Calu3 (cell line): ENCODE measurements at regions not wholly inside any gene's neighbourhood (a gene's known extent, or its start where the extent isn't known, plus 50 kb on each side); places are given as distances from the start of the nearest gene placed in this dataset.

Experiments used
- BruUV-seq: library from RNA; stranded (reverse); fragments of 400-500 nt; replicated peaks from 2 replicates; lab custom pipeline; 2021; lab: Mats Ljungman, UMichigan
- CTCF ChIA-PET: fragments of 300-600 bp; sonication (Branson Sonifier 250); formaldehyde crosslinking; loops from one replicate; lab custom pipeline; 2022; ENCODE audit warnings: antibody characterized with exemption; lab: Charles Lee
- DNase-seq: peaks from one replicate; pipeline ENCODE4 v3.0.0; 2022
- H3K27ac Mint-ChIP-seq: one replicate; pipeline ENCODE4 v1.8.0; 2022; ENCODE audit warnings: mixed read lengths; ENCODE audit not compliant: unreplicated experiment
- H3K27me3 Mint-ChIP-seq: one replicate; pipeline ENCODE4 v1.8.0; 2022; ENCODE audit warnings: mixed read lengths; ENCODE audit not compliant: unreplicated experiment
- H3K36me3 Mint-ChIP-seq: one replicate; pipeline ENCODE4 v1.8.0; 2022; ENCODE audit warnings: mild to moderate bottlenecking, moderate library complexity, mixed read lengths; ENCODE audit not compliant: insufficient read depth, unreplicated experiment
- H3K4me1 Mint-ChIP-seq: one replicate; pipeline ENCODE4 v1.8.0; 2022; ENCODE audit warnings: mild to moderate bottlenecking, low read depth, mixed read lengths; ENCODE audit not compliant: unreplicated experiment
- H3K4me3 Mint-ChIP-seq: one replicate; pipeline ENCODE4 v1.8.0; 2022; ENCODE audit warnings: mild to moderate bottlenecking, low read depth, moderate library complexity, mixed read lengths; ENCODE audit not compliant: unreplicated experiment
- H3K9me3 Mint-ChIP-seq: one replicate; pipeline ENCODE4 v1.8.0; 2022; ENCODE audit warnings: low read depth, mixed read lengths; ENCODE audit not compliant: unreplicated experiment
- intact Hi-C: fragments of 100-400 bp; cut with micrococcal nuclease; formaldehyde crosslinking; loops from one replicate; pipeline ENCODE4 v1.10.0; 2022; ENCODE audit not compliant: unreplicated experiment
- TF ChIP-seq, protein P1 (sequence below): fragments of 200-600 bp; IDR thresholded peaks from one replicate; pipeline ENCODE4 v1.8.0; 2022; ENCODE audit warnings: antibody characterized with exemption; ENCODE audit not compliant: unreplicated experiment

DNA sequence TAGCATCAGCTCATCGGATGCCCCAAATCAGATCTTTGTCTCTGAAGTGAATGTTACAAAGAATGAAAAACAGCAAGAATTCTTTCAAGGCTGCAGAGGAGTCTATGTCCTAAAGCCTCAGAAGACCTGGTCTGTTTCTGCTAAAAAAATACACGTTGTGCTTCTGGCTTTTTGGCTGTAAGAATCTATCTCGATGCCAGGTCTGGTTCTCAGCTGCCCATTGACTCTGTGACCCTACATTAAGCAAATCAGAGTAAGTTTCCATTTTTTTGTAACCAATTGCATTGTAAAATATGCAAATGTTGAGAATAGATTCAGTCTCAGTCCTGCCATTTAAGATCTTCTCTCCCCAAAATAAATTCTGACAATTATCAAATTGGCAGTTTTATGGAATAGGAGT is 705.4 kb downstream of the RFPL4B start:
- intact Hi-C loops, result no loop called here
- H3K27me3 Mint-ChIP-seq, result no peaks in the 10 kb centered on the region
- TF ChIP-seq, protein P1, sequence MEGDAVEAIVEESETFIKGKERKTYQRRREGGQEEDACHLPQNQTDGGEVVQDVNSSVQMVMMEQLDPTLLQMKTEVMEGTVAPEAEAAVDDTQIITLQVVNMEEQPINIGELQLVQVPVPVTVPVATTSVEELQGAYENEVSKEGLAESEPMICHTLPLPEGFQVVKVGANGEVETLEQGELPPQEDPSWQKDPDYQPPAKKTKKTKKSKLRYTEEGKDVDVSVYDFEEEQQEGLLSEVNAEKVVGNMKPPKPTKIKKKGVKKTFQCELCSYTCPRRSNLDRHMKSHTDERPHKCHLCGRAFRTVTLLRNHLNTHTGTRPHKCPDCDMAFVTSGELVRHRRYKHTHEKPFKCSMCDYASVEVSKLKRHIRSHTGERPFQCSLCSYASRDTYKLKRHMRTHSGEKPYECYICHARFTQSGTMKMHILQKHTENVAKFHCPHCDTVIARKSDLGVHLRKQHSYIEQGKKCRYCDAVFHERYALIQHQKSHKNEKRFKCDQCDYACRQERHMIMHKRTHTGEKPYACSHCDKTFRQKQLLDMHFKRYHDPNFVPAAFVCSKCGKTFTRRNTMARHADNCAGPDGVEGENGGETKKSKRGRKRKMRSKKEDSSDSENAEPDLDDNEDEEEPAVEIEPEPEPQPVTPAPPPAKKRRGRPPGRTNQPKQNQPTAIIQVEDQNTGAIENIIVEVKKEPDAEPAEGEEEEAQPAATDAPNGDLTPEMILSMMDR, result no peak
- no peak overlapping the region for H3K27ac Mint-ChIP-seq
- BruUV-seq, result no TSS peak
- no peak overlapping the region for H3K4me3 Mint-ChIP-seq
- H3K4me1 Mint-ChIP-seq, result peaks cover 9% of the 10 kb centered on the region
- no peaks in the 10 kb centered on the region for H3K36me3 Mint-ChIP-seq
- DNase-seq, result no peak
- peaks cover 5% of the 10 kb centered on the region for H3K9me3 Mint-ChIP-seq
- CTCF ChIA-PET, result no interaction called here

DNA sequence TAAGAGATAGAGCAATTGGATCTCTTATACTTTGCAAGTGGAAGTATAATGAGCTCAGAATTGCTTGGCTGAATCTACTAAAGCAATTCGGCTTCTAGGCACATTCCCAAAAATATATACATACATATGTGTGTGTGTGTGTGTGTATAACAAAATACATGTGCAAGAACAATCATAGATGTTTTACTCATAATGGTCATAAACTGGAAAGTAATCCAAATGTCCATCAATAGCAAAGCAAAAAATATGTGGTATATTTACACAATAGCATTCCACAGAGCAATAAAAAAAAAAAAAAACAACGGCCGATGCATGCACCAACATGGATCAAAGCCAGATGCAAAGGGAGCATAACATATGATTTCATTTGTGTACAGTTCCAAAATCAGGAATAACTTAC is 707.9 kb downstream of the RFPL4B start:
- Mint-ChIP-seq H3K27me3 (no peaks in the 10 kb centered on the region), H3K9me3 (peaks cover 5% of the 10 kb centered on the region), H3K36me3 (no peaks in the 10 kb centered on the region), H3K4me3 (no peak overlapping the region), H3K4me1 (peaks cover 7% of the 10 kb centered on the region), H3K27ac (no peak overlapping the region)
- CTCF ChIA-PET, result no interaction called here
- DNase-seq, result no peak
- TF ChIP-seq, protein P1, result no peak
- BruUV-seq, result no TSS peak
- intact Hi-C loops, result no loop called here

DNA sequence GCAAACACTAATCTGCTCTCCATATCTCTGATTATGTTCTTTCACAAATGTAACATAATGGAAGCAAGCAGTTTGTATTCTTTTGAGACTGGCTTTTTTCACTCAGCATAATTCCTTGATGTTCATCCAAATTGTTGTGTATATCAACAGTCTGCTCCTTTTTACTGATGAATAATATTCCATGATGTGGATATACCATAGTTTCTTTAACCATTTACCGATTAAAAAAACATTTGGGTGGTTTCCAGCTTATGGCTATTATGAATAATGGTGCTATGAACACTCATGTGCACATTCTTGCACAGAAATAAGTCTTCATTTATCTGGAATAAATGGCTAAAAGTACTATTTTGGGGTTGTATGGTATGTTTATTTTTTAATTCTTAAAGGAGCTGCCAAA is 708.9 kb downstream of the RFPL4B start:
- no peak for DNase-seq
- intact Hi-C loops, result no loop called here
- Mint-ChIP-seq H3K27me3 (no peaks in the 10 kb centered on the region), H3K27ac (no peak overlapping the region), H3K9me3 (peaks cover 5% of the 10 kb centered on the region), H3K36me3 (no peaks in the 10 kb centered on the region), H3K4me1 (no peaks in the 10 kb centered on the region), H3K4me3 (no peak overlapping the region)
- TF ChIP-seq, protein P1, result no peak
- CTCF ChIA-PET, result interaction anchor here (0.9 kb wide), 1 partner anchor 9 kb away, joined by 3 read pairs; no protein-coding TSS in a partner anchor
- BruUV-seq, result no TSS peak

DNA sequence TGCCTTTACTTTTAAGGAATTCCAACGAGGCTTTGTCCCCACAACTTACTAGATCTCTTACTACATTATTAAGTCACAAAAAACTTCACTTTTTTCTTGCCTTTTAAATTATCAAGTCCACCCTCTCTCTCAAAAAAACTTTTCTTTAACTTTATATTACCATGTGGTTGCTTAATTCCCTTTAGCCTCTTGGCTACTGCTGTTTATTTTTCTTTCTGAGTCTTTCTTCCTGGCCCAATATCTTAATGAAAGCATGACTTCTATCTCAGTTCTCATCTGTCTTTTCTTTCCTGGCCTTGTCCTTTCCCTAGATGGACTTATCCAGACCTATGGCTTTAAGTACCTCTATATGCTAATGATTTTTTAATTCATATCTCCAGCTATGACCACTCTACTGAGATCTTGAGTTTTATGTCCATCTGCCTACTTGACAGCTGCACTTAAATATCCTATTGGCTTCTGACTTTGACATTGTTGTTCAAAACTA is 710.5 kb downstream of the RFPL4B start:
- Mint-ChIP-seq H3K36me3 (no peaks in the 10 kb centered on the region), H3K9me3 (peaks cover 5% of the 10 kb centered on the region), H3K4me3 (no peak overlapping the region), H3K4me1 (no peaks in the 10 kb centered on the region), H3K27ac (no peak overlapping the region), H3K27me3 (no peaks in the 10 kb centered on the region)
- CTCF ChIA-PET, result no interaction called here
- TF ChIP-seq, protein P1, result no peak
- DNase-seq, result no peak
- no TSS peak for BruUV-seq
- intact Hi-C loops, result no loop called here
